Body of pancreas (tissue), 4 donors: ENCODE measurements at regions not wholly inside any gene's neighbourhood (a gene's known extent, or its start where the extent isn't known, plus 50 kb on each side); places are given as distances from the start of the nearest gene placed in this dataset.

Experiments
- POLR2A ChIP-seq, 3 donors: fragments of 450-650 bp; IDR thresholded peaks; one replicate each; pipeline ENCODE4 v1.6.1; 2016; ENCODE audit warnings: antibody characterized with exemption in 3 of 3, mild to moderate bottlenecking in 2 of 3
- TF ChIP-seq, protein P1 (sequence below), 7 experiments: fragments of 450-650 bp in 4 of 7; fragments of 200-600 bp in 3 of 7; sonication (generic) in 3 of 7; IDR thresholded peaks; one replicate each; pipeline ENCODE4 v1.5.1; 2016 to 2019; ENCODE audit warnings: antibody characterized with exemption in 7 of 7

DNA sequence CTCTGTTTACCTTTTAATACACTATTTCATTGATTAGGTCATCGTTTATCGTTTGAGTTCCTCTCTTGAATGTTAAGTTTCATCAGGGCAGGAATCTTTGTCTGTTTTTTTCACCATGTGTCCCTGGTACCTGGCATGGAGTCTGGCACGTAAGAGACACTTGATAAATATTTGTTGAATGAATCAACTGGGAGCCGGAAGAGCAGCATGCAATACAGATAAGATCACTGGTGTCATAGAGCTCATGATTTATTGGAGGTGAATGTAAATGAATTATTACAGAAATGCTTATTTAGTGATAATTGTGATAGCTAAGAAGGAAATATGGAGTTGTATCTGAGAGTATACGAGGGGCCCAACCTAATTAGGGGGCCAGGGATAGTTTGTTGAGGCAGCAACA is 62.8 kb downstream of the UCHL1 start:
- TF ChIP-seq, protein P1, sequence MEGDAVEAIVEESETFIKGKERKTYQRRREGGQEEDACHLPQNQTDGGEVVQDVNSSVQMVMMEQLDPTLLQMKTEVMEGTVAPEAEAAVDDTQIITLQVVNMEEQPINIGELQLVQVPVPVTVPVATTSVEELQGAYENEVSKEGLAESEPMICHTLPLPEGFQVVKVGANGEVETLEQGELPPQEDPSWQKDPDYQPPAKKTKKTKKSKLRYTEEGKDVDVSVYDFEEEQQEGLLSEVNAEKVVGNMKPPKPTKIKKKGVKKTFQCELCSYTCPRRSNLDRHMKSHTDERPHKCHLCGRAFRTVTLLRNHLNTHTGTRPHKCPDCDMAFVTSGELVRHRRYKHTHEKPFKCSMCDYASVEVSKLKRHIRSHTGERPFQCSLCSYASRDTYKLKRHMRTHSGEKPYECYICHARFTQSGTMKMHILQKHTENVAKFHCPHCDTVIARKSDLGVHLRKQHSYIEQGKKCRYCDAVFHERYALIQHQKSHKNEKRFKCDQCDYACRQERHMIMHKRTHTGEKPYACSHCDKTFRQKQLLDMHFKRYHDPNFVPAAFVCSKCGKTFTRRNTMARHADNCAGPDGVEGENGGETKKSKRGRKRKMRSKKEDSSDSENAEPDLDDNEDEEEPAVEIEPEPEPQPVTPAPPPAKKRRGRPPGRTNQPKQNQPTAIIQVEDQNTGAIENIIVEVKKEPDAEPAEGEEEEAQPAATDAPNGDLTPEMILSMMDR (IDR thresholded peaks at IDR 0.05) = no peak
- no peak for TF ChIP-seq POLR2A (IDR thresholded peaks at IDR 0.05)
